Mesenchymal stem cell (in vitro differentiated cells and primary cell): ENCODE measurements at regions not wholly inside any gene's neighbourhood (a gene's known extent, or its start where the extent isn't known, plus 50 kb on each side); places are given as distances from the start of the nearest gene placed in this dataset.

Experiments used
- DNase-seq: peaks from one replicate; pipeline ENCODE4 v3.0.0-alpha.2; 2013
- H2AFZ ChIP-seq: one replicate; pipeline ENCODE4 v1.6.1; 2013; ENCODE audit warnings: low read depth, mild to moderate bottlenecking, control low read depth, inconsistent platforms, low read length, moderate library complexity
- H2AK5ac ChIP-seq: 2 replicates; pipeline ENCODE4 v1.6.1; 2013; ENCODE audit warnings: low read length, moderate library complexity, mild to moderate bottlenecking, inconsistent platforms; ENCODE audit not compliant: severe bottlenecking
- H2BK120ac ChIP-seq: one replicate; pipeline ENCODE4 v1.6.1; 2013; ENCODE audit warnings: low read depth, mild to moderate bottlenecking, inconsistent platforms, low read length, moderate library complexity
- H2BK12ac ChIP-seq, 2 experiments: one replicate each; pipeline ENCODE4 v1.6.1; 2013; ENCODE audit warnings: inconsistent platforms in 2 of 2, low read length in 2 of 2, mild to moderate bottlenecking in 2 of 2, moderate library complexity in 2 of 2, control low read depth in 1 of 2
- H2BK15ac ChIP-seq: one replicate; pipeline ENCODE4 v1.6.1; 2013; ENCODE audit warnings: mild to moderate bottlenecking, low read depth, inconsistent platforms; ENCODE audit not compliant: poor library complexity, severe bottlenecking
- H2BK5ac ChIP-seq: 2 replicates; pipeline ENCODE4 v1.6.1; 2013; ENCODE audit warnings: low read depth, mild to moderate bottlenecking, low read length, control low read depth, inconsistent platforms; ENCODE audit not compliant: poor library complexity, severe bottlenecking
- H3K14ac ChIP-seq, 2 experiments: one replicate each; pipeline ENCODE4 v1.6.1; 2013; ENCODE audit warnings: inconsistent platforms in 2 of 2, low read length in 2 of 2, control low read depth in 1 of 2, mild to moderate bottlenecking in 1 of 2, moderate library complexity in 1 of 2
- H3K18ac ChIP-seq, 2 experiments: one replicate each; pipeline ENCODE4 v1.6.1; 2013; ENCODE audit warnings: inconsistent platforms in 2 of 2, low read length in 2 of 2, control low read depth in 1 of 2, low read depth in 1 of 2, mild to moderate bottlenecking in 1 of 2
- H3K23ac ChIP-seq, 2 experiments: one replicate each; pipeline ENCODE4 v1.6.1; 2013; ENCODE audit warnings: inconsistent platforms in 2 of 2, low read length in 2 of 2, mild to moderate bottlenecking in 2 of 2, moderate library complexity in 2 of 2, control low read depth in 1 of 2
- H3K27ac ChIP-seq: 2 replicates; pipeline ENCODE4 v1.5.1; 2013; ENCODE audit warnings: mild to moderate bottlenecking, moderate library complexity, low read length, control low read depth, inconsistent platforms; ENCODE audit not compliant: poor library complexity, severe bottlenecking
- H3K27me3 ChIP-seq, 2 experiments: 2 replicates each; pipeline versions ENCODE4 v1.6.1 to v1.7.0; 2013; ENCODE audit warnings: low read length in 2 of 2, mild to moderate bottlenecking in 2 of 2, moderate library complexity in 2 of 2, control low read depth in 1 of 2, inconsistent platforms in 1 of 2; ENCODE audit not compliant: control insufficient read depth in 1 of 2, insufficient read depth in 1 of 2
- H3K36me3 ChIP-seq, 2 experiments: 2 replicates each; pipeline versions ENCODE4 v1.6.1 to v1.7.0; 2013; ENCODE audit warnings: low read length in 2 of 2, control low read depth in 1 of 2, inconsistent platforms in 1 of 2, low read depth in 1 of 2, mild to moderate bottlenecking in 1 of 2; ENCODE audit not compliant: insufficient read depth in 2 of 2, control insufficient read depth in 1 of 2
- H3K4ac ChIP-seq, 2 experiments: one replicate each; pipeline ENCODE4 v1.6.1; 2013; ENCODE audit warnings: inconsistent platforms in 2 of 2, low read length in 2 of 2, mild to moderate bottlenecking in 2 of 2, moderate library complexity in 2 of 2, control low read depth in 1 of 2, low read depth in 1 of 2
- H3K4me1 ChIP-seq: 2 replicates; pipeline ENCODE4 v1.6.1; 2013; ENCODE audit warnings: low read depth, low read length, control low read depth; ENCODE audit not compliant: control insufficient read depth, insufficient read depth
- H3K4me2 ChIP-seq: 2 replicates; pipeline ENCODE4 v1.6.1; 2013; ENCODE audit warnings: low read length, mild to moderate bottlenecking, inconsistent platforms; ENCODE audit not compliant: poor library complexity, severe bottlenecking
- H3K4me3 ChIP-seq, 2 experiments: 2 replicates each; pipeline versions ENCODE4 v1.5.1 to v1.7.0; 2013; ENCODE audit warnings: low read length in 2 of 2, mild to moderate bottlenecking in 2 of 2, control low read depth in 1 of 2, low read depth in 1 of 2; ENCODE audit not compliant: insufficient read depth in 1 of 2
- H3K79me1 ChIP-seq: replicated peaks from 2 replicates; pipeline ENCODE4 v1.6.1; 2013; ENCODE audit warnings: mild to moderate bottlenecking, control low read depth, low read length, inconsistent platforms; ENCODE audit not compliant: poor library complexity, severe bottlenecking
- H3K9ac ChIP-seq: 2 replicates; pipeline ENCODE4 v1.7.0; 2013; ENCODE audit warnings: mild to moderate bottlenecking, low read length, moderate library complexity
- H3K9me3 ChIP-seq: 2 replicates; pipeline ENCODE4 v1.7.0; 2013; ENCODE audit warnings: mild to moderate bottlenecking, low read length; ENCODE audit not compliant: control insufficient read depth
- H4K8ac ChIP-seq: one replicate; pipeline ENCODE4 v1.6.1; 2013; ENCODE audit warnings: inconsistent platforms, mild to moderate bottlenecking, low read length, moderate library complexity
- H4K91ac ChIP-seq: one replicate; pipeline ENCODE4 v1.6.1; 2013; ENCODE audit warnings: mild to moderate bottlenecking, low read length, inconsistent platforms
- WGBS: methylation state at CpG from one replicate; pipeline ENCODE4 v1.1.7; 2013; ENCODE audit warnings: mixed read lengths; 5-methylcytosine and 5-hydroxymethylcytosine counted together

DNA sequence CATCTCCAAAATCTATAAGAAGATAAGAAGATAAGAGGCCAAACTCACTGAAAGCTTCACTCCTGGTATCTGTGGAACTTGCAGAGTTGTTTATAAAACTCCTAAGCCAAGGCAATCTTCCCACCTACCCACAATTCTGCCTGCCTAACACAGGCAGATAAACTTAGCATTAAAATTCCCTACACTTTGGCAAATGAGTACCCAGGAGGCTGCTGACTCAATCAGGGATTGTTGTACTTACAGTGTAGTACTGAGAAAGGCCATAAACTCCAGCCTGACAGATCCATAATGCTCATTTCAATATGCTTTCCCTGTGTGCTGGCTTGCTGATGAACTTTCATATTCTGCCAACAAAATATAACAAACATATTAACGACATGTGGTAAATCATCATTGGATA, 725.2 kb downstream of the BRINP1 start:
- no peaks in the 10 kb centered on the region for H3K27me3 ChIP-seq
- no peak overlapping the region for H3K4ac ChIP-seq
- H3K79me1 ChIP-seq, result no peaks in the 10 kb centered on the region
- no peak overlapping the region for H3K9ac ChIP-seq
- H3K18ac ChIP-seq, result no peak overlapping the region
- H3K4me2 ChIP-seq, result no peak overlapping the region
- H4K8ac ChIP-seq, result no peak overlapping the region
- H2BK12ac ChIP-seq, result no peak overlapping the region
- H3K23ac ChIP-seq, result no peak overlapping the region
- no peak overlapping the region for H2BK15ac ChIP-seq
- H3K14ac ChIP-seq, result no peak overlapping the region
- H2BK120ac ChIP-seq, result no peak overlapping the region
- H3K4me3 ChIP-seq, result no peak overlapping the region
- H2AFZ ChIP-seq, result no peak overlapping the region
- H2AK5ac ChIP-seq, result no peak overlapping the region
- peaks cover 41% of the 10 kb centered on the region for H3K9me3 ChIP-seq
- DNase-seq, result no peak
- no peak overlapping the region for H2BK5ac ChIP-seq
- no peaks in the 10 kb centered on the region for H3K36me3 ChIP-seq
- H4K91ac ChIP-seq, result no peak overlapping the region
- peaks cover 8% of the 10 kb centered on the region for H3K4me1 ChIP-seq
- WGBS, result 94% methylated on average over 1 of the region's 1 CpG
- H3K27ac ChIP-seq, result peak overlapping the region; percentile 100

DNA sequence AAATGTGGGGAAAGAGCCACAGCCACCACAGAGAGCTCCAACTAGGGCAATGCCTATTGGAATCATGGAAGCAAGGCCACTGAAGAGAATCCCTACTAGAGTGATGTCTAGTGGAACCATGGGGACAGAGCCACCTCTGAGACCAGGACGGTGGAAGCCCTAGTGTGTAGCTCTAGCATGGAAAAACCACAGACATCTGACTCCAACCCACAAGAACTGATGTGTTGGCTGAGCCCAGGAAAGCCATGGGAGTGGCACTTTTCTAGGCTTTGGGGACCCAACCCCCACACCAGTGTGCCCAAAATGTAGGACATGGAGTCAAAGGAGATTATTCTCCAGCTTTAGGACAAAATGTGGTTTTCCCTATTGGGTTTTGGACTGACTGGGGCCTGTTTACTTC, 721.9 kb downstream of the BRINP1 start:
- Histone ChIP-seq H3K27ac (no peak overlapping the region), H3K36me3 (no peaks in the 10 kb centered on the region)
- 21% methylated on average over 1 of the region's 1 CpG for whole genome bisulfite sequencing

DNA sequence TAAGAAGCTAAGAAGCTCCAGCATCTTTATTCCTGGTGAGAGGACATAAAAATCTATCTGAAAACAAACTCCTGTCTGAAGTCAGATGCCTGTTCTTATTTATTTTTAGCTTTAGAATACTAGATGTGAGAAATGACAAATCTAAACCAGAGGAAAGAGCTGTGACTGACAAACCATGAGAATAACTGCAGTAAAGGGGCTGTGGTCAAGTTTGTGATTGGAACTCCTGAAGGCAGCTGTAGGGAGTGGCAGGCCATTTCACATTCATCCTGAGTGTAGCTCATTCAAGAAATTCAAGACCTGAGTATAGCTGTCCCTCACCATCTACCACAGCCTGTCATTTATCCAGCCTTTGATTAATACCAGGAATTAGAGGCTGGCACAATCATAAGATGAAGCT, 718.8 kb downstream of the BRINP1 start:
- Histone ChIP-seq H3K23ac (no peak overlapping the region), H3K14ac (no peak overlapping the region), H3K18ac (no peak overlapping the region), H3K79me1 (no peaks in the 10 kb centered on the region), H3K27me3 (no peaks in the 10 kb centered on the region), H4K91ac (no peak overlapping the region), H3K4ac (no peak overlapping the region), H3K9me3 (peaks cover 33% of the 10 kb centered on the region), H2BK120ac (no peak overlapping the region), H3K4me3 (no peak overlapping the region), H4K8ac (no peak overlapping the region), H3K36me3 (no peaks in the 10 kb centered on the region), H3K27ac (no peak overlapping the region), H2AFZ (no peak overlapping the region), H2AK5ac (no peak overlapping the region), H3K9ac (no peak overlapping the region), H3K4me2 (no peak overlapping the region), H2BK15ac (no peak overlapping the region), H3K4me1 (no peaks in the 10 kb centered on the region), H2BK5ac (no peak overlapping the region), H2BK12ac (no peak overlapping the region)
- DNase-seq, result no peak

More for the DNA sequence above, 721.9 kb downstream of the BRINP1 start:
- Histone ChIP-seq H2BK5ac (no peak overlapping the region), H3K9ac (no peak overlapping the region), H2BK15ac (no peak overlapping the region), H3K14ac (no peak overlapping the region), H3K79me1 (no peaks in the 10 kb centered on the region), H4K8ac (no peak overlapping the region), H2BK12ac (no peak overlapping the region), H3K27me3 (no peaks in the 10 kb centered on the region), H2AK5ac (peak overlapping the region; percentile 1), H3K23ac (no peak overlapping the region), H3K9me3 (peaks cover 35% of the 10 kb centered on the region), H4K91ac (no peak overlapping the region), H3K4me1 (peaks cover 2% of the 10 kb centered on the region), H3K4ac (no peak overlapping the region), H2AFZ (no peak overlapping the region), H3K4me3 (no peak overlapping the region), H3K18ac (no peak overlapping the region), H2BK120ac (no peak overlapping the region), H3K4me2 (no peak overlapping the region)
- DNase-seq, result no peak

DNA sequence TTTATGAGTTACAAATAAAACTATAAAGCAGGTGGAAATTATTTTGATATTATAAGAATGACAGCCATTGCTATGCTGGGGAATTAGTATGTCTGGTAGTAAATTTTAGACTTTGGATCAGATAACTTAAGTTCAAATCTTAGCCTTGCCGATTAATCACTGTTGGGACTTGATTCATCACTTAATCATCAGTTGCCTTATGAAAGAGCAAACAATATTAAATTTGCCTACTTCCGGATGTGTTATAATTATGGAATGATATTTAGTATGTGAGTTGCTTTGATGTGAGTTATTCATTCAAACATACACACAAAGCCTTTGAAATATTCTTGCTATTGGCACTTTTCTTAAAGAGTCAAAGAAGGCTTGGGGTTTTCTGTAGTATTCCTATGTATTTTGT, 717.7 kb downstream of the BRINP1 start:
- H4K8ac ChIP-seq, result no peak overlapping the region
- no peak overlapping the region for H2AFZ ChIP-seq
- no peak overlapping the region for H2BK120ac ChIP-seq
- H3K4me2 ChIP-seq, result no peak overlapping the region
- H3K9me3 ChIP-seq, result peaks cover 22% of the 10 kb centered on the region
- H3K4me1 ChIP-seq, result no peaks in the 10 kb centered on the region
- H3K27me3 ChIP-seq, result no peaks in the 10 kb centered on the region
- no peak overlapping the region for H3K18ac ChIP-seq
- no peak overlapping the region for H2AK5ac ChIP-seq
- no peak overlapping the region for H3K14ac ChIP-seq
- no peak overlapping the region for H3K9ac ChIP-seq
- no peak overlapping the region for H3K4me3 ChIP-seq
- DNase-seq, result no peak
- H2BK12ac ChIP-seq, result no peak overlapping the region
- no peaks in the 10 kb centered on the region for H3K36me3 ChIP-seq
- H2BK15ac ChIP-seq, result no peak overlapping the region
- H3K4ac ChIP-seq, result no peak overlapping the region
- no CpG with 5 or more reads among the region's 2 CpGs for WGBS
- no peaks in the 10 kb centered on the region for H3K79me1 ChIP-seq
- H2BK5ac ChIP-seq, result no peak overlapping the region
- no peak overlapping the region for H3K27ac ChIP-seq
- no peak overlapping the region for H4K91ac ChIP-seq
- no peak overlapping the region for H3K23ac ChIP-seq
